ENCODE measurements at regions not wholly inside any gene's neighbourhood (a gene's known extent, or its start where the extent isn't known, plus 50 kb on each side); places are given as distances from the start of the nearest gene placed in this dataset.

GRCh38 chr12:42705863-42706262 is 116.3 kb upstream of the PRICKLE1 start:
- Histone ChIP-seq H3F3A (ENCODE audit: insufficient read depth, low read length, poor library complexity, severe bottlenecking) (no peaks in the 10 kb centered on the region), H3K9ac (ENCODE audit: low read length) (no peak overlapping the region), H3K9me3 (ENCODE audit: low read length) (no peaks in the 10 kb centered on the region), H3K4me2 (ENCODE audit: low read length) (no peak overlapping the region), H3K27ac (ENCODE audit: low read length) (no peak overlapping the region), H3K9me2 (ENCODE audit: insufficient read depth, low read length) (no peaks in the 10 kb centered on the region), H3K4me3 (ENCODE audit: low read length) (no peak overlapping the region), H3K36me3 (ENCODE audit: insufficient read depth, low read length) (no peaks in the 10 kb centered on the region), H3K79me2 (replicated peaks; ENCODE audit: insufficient read depth, low read length) (no peaks in the 10 kb centered on the region), H3K27me3 (ENCODE audit: insufficient read depth, low read depth, low read length) (no peaks in the 10 kb centered on the region), H2AFZ (ENCODE audit: low read depth, low read length) (no peak overlapping the region), H4K20me1 (ENCODE audit: insufficient read depth) (no peaks in the 10 kb centered on the region)
- TF ChIP-seq RAD21 (conservative IDR thresholded peaks at IDR 0.05) (no peak), REST (IDR thresholded peaks at IDR 0.05; ENCODE audit: borderline replicate concordance) (no peak)

- H3K9ac ChIP-seq (ENCODE audit: low read length), result no peak overlapping the region
- no peak overlapping the region for H3K4me2 ChIP-seq (ENCODE audit: low read length)
- no peaks in the 10 kb centered on the region for H3K36me3 ChIP-seq (ENCODE audit: insufficient read depth, low read length)
- no peak for TF ChIP-seq RAD21 (conservative IDR thresholded peaks at IDR 0.05)
- TF ChIP-seq EP300 (conservative IDR thresholded peaks at IDR 0.05; ENCODE audit: poor library complexity, severe bottlenecking), result no peak
- no peak for TF ChIP-seq SMC3 (conservative IDR thresholded peaks at IDR 0.05; ENCODE audit: poor library complexity)
- no peak for TF ChIP-seq REST (IDR thresholded peaks at IDR 0.05; ENCODE audit: borderline replicate concordance)
- TF ChIP-seq MXI1 (conservative IDR thresholded peaks at IDR 0.05; ENCODE audit: poor library complexity, severe bottlenecking), result no peak
- TF ChIP-seq EZH2 (IDR thresholded peaks at IDR 0.05; ENCODE audit: borderline replicate concordance, insufficient read depth, low read length, poor library complexity, severe bottlenecking), result no peak
- TF ChIP-seq POLR2AphosphoS5 (IDR thresholded peaks at IDR 0.05), result no peak
- TF ChIP-seq TAF1 (IDR thresholded peaks at IDR 0.05; ENCODE audit: low read depth), result no peak
- no peak for TF ChIP-seq CTCF (IDR thresholded peaks at IDR 0.05; ENCODE audit: poor library complexity, severe bottlenecking)
- H3K9me2 ChIP-seq (ENCODE audit: insufficient read depth, low read length), result no peaks in the 10 kb centered on the region
- H3K27me3 ChIP-seq (ENCODE audit: insufficient read depth, low read depth, low read length), result no peaks in the 10 kb centered on the region
- no peak overlapping the region for H3K27ac ChIP-seq (ENCODE audit: low read length)
- no peaks in the 10 kb centered on the region for H3K9me3 ChIP-seq (ENCODE audit: low read length)
- no peak overlapping the region for H2AFZ ChIP-seq (ENCODE audit: low read depth, low read length)
- H3F3A ChIP-seq (ENCODE audit: insufficient read depth, low read length, poor library complexity, severe bottlenecking), result no peaks in the 10 kb centered on the region
- H3K4me3 ChIP-seq (ENCODE audit: low read length), result no peak overlapping the region
- no peaks in the 10 kb centered on the region for H4K20me1 ChIP-seq (ENCODE audit: insufficient read depth)
- H3K79me2 ChIP-seq (replicated peaks; ENCODE audit: insufficient read depth, low read length), result no peaks in the 10 kb centered on the region
Observed at GRCh38 chr12:42704810-42705401, 115.4 kb upstream of the PRICKLE1 start.
